GDM1 (cell line): ENCODE measurements at regions not wholly inside any gene's neighbourhood (a gene's known extent, or its start where the extent isn't known, plus 50 kb on each side); places are given as distances from the start of the nearest gene placed in this dataset.
"Not testable (repeated sequence)": the region's sequence is repeated elsewhere in the genome, so short reads cannot be mapped to it uniquely, and the experiment has no call there.

Experiments
- DNase-seq: peaks from one replicate; lab custom pipeline; 2025; lab: John Stamatoyannopoulos, UW

DNA sequence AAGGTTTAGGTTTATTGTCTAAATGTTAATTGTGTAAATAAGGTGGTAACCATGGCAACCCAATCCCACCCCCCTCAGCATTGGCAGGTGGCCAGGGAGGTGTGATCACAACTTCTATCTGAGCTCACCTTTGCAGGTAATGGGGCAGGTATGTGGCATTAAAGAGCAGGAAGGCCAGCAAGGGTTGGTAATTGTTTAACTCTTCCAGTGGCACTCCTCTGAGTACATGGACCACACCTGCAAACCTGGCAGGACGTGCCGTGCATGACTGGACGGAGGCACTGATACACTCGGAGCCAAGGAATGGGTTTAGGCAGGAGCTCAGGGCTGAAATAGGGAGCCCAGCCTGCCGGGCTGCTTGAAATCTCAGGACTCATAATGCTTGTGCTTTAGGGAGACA is 107.0 kb upstream of the BMP2 start:
- DNase-seq: no peak

DNA sequence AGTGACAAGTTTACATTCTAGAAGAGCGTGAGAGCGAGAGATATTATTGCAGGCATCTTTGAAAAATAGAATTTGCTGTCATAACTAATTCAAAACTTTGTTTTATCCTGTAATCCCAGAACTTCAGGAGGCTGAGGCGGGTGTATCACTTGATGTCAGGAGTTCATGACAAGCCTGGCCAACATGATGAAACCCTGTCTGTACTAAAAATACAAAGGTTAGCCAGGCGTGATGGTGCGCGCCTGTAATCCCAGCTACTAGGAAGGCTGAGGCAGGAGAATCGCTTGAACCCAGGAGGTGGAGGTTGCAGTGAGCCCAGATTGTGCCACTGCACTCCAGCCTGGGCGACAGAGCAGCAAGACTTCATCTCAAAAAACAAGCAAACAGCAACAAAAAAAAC is 108.6 kb upstream of the BMP2 start:
- not testable (repeated sequence) for DNase-seq

DNA sequence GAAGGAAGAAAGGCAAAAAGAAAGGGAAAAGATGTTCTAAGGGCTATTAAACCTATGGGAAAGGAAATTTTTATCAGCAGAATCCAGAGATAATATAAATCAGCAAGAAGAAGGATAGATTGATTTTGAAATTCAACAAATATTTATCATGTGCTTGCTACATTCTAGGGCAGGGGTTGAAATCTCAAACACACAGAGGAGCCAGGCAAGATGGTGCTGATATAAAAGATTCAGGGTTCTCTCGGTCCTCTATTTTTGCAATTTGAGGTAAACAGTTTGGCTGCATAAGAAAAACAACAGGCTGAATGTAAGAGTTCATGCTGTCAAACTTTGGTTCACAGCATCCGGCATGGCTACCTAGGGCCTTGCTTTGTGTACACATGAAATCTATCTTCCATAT is 109.6 kb upstream of the BMP2 start:
- no peak for DNase-seq

DNA sequence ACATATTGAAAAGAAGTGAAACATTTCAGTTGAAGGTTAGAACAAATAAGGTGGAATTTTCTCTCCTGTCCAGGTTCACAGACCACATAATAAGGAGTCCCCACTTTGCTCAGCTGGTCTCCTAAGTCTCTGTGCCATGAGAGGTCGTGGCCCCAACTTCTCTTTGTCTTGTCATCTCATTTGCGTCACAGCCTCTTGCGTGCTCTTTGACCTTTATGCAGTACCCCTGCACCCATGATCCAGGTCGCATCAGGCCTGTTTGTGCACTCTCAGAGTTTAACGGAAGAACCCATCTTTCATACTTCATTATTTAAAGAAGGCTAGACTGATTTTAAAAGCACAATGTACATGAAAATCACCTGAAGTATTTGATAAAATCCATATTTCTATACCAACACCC is 110.4 kb upstream of the BMP2 start:
- DNase-seq: no peak

DNA sequence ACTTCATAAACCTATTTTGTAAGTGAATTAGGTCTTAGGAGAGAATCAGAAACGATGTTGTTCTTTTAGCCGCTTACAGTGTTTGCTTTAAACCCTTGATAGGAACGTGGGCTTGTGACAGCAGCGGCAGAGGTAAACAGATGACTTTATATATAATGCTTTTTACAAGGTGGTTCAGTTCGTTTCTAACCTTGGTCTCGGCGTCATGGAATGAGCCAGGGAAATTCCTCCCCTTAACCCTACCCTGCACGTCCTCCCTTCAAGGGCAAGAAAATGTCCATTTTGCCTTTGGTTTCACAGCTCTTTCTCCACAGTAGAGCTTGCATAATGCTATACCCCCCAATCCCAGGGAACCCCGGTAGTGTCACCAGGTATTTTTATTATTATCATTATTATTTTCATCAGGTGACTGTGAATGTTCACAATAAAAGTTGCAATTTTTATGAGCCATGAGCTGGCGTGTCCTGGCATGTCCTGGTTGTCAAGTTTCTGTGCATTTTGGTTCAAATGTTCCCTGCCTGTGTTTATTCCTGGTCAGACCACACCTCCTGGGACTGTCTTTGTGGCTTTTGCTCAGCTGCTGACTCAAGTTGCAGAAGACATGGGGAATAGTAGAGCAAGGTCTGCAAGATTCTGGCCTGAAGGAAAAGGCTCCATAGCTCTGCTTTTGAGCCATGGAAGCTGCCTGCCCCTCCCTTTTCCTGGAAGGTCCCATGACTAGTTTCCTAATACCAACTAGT is 112.8 kb upstream of the BMP2 start:
- no peak for DNase-seq

DNA sequence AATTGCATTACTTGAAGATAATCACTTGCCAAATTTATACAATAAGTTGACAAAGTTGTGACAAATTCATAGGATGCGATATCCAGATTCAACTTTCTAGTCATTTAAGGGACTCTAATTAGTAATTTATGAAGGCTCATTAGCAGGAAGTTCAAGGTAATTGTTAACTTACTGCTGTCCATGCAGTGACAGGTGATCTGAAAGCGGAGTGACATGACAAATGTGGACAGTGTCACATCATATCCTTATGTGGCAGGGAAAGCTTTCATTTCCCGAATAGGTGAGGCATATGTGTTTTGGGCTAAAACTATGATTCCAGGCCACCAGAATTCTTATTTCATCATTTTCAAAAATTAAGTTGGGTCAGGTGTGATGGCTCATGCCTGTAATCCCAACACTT is 115.9 kb upstream of the BMP2 start:
- DNase-seq: no peak

DNA sequence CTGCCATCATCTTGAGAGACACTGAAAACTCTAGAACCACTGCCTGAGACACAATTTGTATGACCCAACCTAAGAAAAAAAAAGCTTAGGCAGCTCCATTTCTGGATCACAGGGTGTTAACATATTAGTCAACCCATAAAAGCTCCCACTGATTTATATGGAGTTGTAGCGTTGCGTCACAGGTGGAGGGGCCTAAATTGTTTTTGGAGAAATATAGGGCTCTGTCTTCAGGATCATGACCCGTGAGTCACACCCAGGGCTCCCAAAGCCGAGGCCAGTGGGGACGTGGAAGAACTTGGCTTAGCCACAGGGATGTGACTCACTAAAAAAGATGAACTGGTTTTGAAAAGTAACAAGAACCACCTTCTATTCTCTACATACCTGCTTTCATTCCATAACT is 116.5 kb upstream of the BMP2 start:
- no peak for DNase-seq

DNA sequence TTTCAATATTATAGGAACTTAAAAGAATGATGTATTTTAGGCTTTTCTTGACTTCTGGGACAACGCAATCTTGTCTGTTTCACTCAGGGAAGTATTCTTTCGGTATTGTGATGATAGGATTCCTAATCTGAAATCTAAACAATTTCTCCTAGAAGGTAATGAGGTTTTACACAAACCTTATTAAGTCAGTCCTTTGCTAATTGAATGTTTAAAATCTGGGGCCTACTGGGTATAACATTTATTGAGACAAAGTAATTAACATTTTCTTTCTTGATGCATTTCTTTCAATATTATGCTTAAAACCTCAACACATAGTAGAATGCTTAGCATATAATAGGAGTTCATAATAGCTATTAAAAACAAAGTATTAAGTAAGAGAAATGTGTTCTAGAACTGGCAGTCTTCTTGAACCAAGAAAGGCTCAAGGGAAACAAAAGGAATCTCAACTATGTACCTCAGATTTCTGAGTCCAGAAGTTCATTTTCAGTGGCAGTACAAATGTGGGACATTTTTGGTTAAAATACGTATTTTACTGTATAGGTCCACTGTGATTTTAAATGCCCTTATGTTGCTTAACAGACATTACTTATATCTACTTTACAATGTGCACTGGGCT is 121.4 kb upstream of the BMP2 start:
- no peak for DNase-seq

DNA sequence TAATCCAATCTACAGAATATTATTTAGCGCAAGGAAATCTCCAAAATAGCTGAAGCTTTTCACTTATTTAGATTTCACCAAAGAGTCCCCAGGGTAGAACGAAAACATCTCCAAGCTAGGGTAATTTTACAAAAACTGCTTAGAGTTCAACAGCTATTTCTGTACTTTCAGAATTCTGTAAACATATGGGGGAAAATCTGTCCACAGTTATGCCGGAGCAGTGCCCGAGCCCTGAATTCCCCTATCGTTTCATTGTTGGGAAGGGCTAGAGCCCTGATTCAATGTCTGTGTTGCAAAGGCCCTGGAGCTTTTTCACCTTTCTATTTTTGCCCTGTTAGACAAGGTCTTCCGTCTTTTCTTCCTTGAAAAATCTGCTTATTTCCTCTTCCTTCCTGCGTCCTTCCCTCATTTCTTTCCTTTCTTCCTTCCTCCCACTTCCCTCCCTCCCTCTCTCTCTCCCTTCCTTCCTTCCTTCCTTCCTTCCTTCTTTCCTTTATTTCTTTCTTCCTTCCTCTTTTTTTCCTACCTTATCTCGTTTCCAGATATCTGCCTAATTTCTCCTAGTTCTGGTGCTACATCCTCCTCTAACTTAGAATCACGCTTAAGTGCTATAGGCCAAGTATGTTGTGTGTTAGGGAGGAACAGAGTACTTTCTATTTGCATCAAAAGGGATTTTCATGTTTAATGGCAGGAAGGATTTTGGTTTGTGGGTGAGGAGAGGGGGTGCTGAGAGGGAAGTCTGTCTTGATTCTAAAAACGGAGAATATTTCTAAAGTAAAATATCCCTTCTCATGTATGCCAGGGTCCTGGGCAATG is 122.5 kb upstream of the BMP2 start:
- DNase-seq: no peak

DNA sequence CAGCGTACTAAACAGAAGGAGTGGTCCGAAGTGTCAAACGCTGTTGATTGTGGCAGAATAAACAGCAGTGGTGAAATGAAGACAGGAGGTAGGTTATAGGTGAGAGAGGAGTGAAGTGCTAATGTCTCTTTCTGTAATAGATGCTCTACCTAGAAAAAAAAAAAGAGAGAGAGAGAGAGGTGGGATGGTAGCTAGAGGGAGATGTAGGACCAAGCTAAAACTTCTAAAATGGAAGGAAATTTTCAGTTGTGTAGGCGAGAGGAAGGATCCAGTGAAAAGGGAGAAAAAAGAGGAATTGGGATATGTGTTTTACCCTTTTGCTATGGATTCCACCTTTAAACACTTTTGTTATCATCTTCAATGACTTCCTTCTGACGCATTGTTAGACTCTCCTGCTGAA is 126.5 kb upstream of the BMP2 start:
- DNase-seq: no peak

DNA sequence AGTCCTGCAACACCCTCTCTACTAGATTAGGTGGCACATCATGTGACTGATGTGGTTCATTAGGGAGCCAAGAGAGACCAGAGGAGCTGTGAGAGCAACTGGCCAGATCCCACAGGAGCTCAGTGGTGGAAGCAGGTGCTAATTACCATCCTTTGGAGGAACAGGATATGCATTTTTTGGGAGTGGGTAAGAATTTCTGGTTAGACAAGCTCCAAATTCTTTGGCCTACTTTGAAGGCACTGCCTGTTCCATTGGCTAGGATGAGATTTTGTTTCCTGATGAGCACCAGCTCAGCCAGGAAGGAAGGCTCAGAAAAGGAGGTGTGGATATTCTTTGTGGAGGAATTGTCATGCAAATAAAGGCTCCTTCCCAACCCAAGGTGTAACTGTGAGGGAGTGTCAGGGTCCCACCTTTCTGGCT is 130.3 kb upstream of the BMP2 start:
- DNase-seq: no peak

DNA sequence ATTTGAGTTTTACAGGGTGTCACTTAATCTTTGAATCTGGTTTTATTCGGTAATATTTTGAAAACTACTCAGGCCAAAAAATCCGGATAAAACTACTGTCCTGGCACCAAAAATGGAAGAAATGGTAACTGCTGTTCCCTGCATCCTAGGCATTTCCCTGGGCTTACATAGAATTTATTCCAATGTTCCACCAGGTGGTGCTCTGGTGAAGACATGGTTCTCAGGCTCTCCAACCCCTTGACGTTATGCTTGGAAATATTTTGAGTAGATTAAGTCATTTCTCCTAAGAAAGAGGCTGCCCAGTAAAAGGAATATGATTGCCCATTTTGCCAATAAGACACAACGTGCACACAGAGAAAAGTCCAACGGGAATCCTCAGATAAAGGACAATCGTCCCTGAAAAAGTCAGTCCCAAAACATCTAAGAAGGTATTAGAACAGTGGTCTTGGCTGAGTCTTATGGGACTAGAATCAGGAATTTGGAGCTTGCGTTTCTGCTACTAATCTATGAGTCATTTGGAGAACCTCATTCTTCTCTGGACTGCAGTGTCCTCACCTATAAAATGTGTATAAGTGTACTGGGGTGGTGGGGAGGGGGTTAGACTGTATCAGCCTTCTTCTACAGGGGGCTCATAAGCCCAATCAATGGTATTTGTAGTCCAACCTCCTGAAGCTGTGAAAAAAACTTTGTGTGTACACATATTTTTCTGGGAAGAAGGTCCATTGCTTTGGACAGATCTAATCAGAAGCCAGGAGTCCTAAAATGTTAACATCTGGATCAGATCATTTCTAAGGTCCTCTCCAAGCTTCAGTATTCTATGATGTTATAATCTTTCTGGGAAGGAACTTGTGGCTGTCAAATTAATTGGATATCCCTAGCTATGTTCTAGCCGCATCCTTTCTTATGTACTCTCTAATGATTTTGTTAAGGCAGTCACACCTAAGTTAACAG is 131.0 kb upstream of the BMP2 start:
- no peak for DNase-seq

DNA sequence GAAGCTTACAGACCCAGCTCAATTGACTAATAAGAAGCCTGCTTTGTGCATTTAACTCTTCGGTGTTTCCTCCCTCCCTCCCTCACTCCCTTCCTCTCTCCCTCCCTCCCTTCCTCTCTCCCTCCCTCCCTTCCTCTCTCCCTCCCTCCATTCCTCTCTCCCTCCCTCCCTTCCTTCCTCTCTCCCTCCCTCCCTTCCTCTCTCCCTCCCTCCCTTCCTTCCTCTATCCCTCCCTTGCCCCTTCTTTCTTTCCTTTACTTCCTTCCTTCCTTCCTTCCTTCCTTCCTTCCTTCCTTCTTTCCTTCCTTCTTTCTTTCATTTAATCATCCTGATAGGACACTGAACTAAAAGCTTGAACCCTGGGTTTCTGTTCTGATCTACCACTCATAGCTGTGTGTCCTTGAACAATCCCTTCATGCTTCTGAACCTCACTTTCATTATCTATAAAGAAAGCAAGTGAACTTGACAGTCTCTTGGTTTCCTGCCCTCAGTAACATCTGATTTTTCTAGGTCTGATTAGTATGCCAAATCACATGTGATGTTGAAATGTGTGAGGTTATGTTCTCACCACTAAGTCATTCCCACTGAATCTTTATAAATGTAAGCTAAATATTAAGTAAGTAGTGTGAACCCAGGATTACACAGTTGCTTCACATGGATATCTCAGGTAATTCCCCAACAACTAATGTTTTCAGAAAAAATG is 132.3 kb upstream of the BMP2 start:
- no peak for DNase-seq

DNA sequence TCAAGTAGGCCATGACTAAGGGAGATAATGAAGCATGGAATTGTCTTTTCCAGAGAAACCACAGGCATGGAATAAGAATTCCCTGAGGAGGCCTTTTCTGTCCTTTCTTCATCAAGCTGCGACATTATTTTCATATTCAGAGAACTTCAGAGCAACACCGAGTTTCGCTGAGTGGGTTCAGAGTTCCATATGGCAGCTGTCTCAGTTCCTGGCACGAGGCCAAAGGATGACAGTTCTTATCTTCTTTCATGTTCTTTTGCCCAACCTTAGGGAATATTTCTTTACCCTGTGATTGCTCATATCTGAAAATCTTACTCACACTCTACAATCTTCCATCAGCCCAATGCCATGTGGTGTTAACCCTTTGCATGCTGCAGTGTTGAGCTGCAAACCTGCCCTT is 135.3 kb upstream of the BMP2 start:
- DNase-seq: no peak

DNA sequence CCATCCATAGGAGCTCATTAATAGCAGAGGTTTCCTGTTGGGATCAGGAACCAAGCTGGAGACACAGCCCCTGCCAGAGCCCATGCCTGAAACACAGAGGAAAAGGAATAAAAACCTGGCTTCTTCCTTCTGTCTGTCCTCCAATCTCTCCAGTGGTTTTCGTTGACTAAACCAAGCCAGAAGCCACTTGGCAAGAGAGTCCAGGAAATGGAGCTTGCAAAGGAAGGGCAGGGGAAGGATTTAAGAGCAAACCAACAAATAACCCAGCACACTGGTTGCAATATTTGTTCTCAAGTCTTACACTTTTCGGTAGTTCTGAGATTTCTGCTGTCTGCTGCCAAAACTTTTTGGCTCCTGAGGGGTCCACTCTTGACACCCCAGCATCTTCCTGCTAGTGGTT is 137.0 kb upstream of the BMP2 start:
- no peak for DNase-seq

DNA sequence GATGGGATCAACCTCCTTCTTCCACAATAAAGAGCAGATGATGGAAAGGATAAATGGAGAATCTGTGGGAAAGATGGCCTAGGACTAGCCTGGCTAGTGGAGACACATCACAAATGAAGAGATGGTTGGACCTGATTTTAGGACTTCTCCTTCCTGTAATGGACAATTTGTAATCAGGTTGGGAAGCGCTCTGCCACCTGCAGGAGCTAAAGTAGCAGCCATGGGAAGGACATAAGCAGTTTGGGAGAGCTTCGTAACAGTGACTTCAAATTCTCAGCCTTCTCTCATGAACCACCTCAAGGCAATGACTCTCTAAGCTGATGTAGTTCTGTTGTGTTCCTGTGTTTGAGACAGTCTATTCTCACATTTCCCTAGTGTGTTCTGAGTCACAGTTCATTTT is 137.9 kb upstream of the BMP2 start:
- DNase-seq: no peak

DNA sequence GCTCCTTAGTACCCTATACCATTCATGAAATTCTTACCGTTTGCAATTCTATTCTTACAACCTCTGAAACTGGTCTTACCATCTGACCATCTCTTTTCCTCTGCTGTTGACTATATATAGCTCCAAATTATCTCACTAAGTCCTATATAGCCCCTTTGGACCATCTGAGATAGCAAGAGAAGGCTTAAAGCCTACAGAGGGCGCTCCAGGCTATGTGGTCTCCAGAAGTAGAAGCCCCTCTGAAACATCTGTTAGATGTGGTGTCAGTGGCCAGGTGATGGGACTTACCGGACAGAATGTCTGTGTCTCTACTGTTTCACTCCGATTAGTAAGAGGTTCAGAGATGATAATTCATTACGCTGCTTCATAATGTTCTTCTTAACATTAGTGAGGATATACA is 140.7 kb upstream of the BMP2 start:
- DNase-seq: no peak

DNA sequence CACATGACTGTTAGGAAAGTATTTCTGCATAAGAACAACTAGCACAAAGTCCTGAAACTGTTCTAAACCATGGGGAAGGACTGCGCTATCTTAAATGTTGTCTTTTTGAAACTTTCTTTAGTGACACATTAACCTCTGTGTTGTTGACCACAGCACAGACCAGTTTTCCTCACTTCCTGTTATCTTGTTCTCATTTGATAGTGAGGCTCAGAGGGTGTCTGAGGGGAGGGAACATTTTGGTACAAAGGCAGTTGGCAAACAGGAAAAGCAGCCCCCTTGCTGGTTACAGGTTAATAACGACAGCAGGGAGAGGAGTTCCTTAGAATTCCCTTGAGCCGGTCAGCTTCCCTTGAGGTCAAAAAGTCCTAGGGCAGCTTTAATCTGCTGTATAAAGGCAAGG is 143.5 kb upstream of the BMP2 start:
- DNase-seq: no peak

DNA sequence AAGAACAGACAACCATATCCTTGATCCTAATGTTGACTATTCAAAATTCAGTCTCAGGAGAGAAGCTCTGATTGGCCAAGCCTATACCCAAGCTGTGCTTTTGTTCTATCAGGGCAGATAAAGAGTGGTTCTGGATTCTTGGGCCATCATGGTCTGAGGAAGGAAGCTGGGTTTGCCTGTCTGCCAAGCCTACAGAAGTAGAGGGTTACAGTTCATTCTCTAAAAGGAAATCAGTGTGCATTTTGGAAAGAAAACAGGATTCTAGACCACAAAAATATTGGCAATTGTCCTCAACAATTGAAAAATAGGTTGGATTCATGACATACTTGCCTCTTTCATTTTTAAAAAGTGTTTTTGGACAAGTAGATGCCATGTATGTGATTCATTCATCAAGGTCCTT is 145.4 kb upstream of the BMP2 start:
- DNase-seq: no peak

DNA sequence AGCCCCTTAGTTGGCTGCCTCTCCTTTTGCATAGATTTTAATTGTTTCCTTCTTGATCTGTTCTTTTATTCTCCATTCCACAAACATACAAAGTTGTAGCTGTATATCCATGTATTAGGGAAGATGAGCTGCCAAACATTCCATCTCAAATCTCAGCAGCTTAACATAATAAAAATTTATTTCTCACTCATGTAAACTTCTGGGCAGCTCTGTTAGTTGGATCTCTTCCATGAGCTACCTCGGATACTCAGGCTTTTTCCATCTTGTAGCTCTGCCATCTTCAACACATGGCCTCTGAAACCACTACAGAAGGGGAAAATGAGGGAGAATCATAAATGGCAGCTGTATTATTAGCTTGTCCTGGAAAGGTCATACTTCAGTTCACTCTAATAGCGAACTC is 149.4 kb upstream of the BMP2 start:
- DNase-seq: no peak

DNA sequence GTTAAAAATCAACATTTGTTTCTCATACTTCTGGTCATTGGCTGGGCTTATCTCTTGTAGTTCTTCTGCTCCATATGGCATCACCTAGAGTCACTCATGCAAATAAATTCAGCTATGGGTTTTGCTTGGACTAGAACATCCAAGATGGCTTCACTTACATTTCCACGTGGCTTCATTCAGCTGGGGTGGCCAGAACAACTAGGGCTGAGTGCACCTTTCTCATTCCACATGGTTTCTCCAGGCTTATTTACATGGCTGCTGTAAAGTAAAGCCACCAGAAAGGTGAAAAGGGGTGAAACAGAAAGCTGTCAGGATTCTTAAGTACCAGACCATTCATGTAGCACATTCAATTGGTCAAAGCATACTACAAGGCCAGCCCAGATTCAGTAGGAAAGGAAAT is 151.1 kb upstream of the BMP2 start:
- no peak for DNase-seq

DNA sequence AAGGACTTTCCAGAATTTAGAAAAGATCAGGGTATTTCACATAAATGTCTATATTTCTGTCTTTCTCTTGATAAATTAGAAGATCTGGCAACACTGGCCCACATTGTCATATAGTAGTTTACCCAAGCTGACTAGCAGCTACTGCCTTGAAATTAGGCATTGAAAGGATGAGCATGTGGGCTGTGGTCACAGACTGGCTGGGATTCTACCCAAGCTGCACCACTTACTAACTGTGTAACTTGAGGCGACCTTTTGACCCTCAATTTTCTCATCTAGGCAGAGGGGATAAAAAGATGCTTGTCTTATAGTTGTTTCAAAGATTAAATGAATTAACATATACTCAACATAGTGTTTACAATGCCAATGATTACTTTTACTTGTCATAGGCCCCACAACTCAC is 152.7 kb upstream of the BMP2 start:
- no peak for DNase-seq
